Suppressor macrophage treated with lipopolysaccharide for 4 hours (primary cell): ENCODE measurements at regions not wholly inside any gene's neighbourhood (a gene's known extent, or its start where the extent isn't known, plus 50 kb on each side); places are given as distances from the start of the nearest gene placed in this dataset.
A peak's percentile ranks its signal among the peaks of the same experiment; 100 is the strongest.

Experiments used
- DNase-seq: peaks from one replicate; pipeline ENCODE4 v3.0.0-alpha.2; 2020

DNA sequence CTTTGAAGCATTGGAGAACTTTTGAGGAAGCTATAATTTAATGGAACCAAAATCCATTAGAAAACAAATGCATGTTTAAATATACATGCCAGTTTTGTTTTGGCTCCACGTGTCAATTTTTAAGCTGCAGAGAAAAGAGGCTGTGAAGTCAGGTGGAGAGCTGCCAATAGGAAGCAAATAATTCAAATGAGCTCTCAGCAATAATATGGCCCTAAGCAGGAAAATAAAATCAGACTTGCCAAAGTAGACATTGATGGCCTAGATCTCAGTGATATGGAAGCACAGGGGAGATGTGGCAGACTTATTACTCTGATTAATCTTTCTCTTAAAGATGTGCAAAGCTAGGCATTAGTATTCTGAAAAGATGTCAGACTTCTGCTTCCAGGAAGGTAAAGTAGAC, 769.8 kb upstream of the NDST4 start:
- DNase-seq = no peak

DNA sequence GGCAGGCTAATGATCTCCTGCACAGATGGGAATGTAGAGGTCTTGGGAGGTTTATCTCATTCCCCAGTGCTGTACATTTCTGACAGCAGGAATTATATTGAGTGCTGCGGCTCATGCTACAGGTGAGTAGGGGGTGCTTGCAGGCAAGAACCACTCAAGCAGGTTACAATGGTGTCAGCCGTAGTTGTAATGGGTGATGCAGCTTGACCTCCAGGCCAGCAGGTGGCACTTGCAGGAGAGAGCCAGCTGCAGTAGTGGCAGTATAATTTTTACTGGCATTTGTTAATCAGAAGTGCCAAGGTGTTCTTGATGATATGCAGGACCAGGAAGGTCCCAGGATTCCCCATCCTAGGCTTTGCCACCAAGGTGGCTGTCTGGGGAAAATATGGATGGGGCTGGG, 759.6 kb upstream of the NDST4 start:
- DNase-seq = no peak

DNA sequence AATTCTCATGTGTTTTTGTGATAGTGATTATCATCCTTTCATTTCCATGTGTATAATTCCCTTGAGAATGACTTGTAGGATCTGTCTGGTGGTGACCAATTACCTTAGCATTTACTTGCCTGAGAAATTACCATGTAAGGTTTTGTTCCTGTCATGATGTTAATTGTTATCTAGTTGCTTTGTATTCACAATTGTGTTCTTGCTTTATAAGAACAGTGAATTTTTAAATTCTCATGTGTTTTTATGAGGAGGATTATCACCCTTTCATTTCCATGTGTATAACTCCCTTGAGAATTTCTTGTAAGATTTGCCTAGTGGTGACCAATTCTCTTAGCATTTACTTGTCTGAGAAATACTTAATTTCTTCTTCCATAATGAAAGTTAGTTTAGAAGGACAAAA, 758.2 kb upstream of the NDST4 start:
- DNase-seq = no peak

DNA sequence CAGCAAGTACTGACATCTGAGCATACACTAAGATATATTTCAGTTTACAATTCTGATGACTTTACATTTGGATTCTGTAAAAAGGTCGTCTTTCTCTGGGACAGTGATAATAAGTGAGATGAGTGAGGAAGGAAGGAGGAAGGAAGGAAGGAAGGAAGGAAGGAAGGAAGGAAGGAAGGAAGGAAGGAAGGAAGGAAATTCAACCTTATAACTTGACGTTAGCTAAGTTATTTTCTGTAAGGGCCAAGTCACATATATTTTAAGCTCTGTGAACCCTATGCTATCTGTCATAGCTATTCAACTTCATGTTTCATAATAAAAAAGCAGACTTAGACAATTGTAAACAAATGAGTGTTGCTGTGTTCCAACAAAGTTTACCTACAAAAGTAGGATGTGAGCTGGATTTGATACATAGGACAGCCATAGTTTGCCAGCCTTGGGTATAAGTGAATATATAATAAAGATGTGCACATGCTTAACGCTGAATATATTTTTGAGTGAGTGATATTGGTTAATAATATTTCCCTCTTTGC, 753.0 kb upstream of the NDST4 start:
- DNase-seq = no peak

DNA sequence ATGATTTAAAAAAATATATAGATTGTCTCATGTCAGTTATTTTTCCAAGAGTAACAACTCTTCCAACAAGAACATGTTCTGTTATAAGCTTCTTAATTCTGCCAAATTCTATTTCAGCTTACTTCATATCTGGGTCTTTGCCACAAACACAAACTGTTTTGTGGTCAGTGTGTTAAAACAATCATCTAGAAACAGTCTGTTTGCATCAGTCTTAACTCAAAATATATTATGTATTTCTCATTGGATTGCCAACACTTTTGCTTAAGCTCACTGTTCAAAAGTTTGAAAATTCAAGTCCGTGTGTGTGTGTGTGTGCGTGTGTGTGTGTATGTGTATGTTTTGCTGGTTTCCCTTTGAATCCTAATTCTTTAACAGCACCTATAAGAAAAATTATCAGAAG, 752.3 kb upstream of the NDST4 start:
- DNase-seq = no peak

DNA sequence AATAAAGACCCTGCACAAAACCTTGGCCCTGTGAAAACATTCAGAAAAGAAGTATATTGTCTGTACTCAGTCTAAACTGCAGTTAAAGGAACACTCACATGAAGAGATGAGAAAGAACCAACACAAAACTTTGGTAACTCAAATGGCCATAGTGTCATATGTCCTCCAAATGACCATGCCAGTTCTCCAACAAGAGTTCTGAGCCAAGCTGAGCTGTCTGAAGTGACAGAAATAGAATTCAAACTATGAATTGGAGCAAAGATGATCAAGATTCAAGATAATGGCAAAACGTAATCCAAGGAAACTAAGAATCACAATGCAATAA, 739.3 kb upstream of the NDST4 start:
- DNase-seq = no peak

DNA sequence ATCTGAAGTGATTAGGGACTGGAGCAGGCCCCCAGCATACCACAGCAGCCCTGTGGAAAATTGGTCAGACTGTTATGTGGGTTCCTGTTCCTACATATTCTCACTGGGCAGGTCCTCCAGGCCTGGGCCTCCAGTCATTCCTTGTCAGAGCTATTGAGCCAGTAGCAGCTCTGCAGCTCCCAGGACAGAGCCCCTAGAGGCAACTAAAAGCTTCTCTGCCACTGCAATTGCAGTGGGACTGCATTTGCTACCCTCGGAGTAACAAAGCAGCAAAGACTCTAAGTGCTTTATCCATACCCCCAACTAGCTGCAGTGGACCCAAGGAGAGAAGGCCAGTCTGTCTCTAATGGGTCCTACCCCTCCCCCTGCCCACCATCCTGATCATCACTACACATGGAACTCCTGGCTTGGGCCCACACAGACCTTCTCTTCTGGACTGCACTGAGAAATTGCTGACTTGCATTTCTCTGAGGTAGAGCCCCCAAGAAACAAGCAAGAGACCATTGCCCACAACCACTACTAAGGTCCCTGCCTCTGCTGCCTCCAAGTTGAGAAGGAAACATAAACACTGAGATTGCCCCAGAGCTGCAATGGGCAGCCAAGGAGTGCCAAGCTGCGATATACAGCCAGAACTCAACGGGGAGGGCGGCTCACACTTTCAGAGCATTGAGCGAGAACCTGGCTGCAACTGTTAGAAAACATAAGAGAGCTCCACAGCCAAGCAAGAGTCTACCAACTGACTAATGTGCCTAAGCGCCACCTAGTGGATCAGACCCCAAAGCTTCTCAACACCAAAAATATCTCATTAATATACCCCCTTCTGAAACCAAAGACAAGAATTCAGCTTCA, 738.7 kb upstream of the NDST4 start:
- peak; percentile 61 for DNase-seq

DNA sequence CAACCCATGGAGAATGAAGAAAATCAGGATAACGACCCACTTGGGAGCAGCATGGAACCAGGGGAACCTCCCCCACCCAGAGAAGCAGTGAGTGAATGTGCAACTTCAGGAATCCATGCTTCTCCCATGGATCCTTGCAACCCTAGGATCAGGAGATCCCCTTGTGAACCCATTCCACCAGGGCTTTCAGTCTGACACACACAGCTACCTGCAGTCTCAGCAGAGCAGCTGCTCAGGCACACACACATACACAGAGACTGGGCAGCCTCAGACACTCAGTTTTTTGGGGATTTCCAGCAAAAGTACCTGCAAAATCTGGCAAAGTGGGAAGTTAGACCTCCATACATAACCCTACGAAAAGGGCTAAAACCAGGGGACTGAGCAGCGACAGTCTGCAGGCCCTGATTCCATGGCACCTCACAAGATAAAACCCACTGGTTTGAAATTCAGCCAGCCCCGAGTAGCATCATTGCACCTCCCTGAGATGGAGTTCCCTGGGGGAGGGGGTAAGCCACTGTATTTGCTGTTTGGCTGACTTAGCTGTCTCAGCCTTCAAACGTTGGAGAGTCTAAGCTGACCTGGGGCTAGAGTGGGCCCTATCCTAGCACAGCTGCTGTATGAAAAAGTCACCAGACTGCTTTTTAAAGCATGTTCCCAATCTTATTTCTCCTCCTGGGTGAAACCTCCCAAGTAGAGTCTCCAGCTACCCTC, 737.5 kb upstream of the NDST4 start:
- DNase-seq = no peak

DNA sequence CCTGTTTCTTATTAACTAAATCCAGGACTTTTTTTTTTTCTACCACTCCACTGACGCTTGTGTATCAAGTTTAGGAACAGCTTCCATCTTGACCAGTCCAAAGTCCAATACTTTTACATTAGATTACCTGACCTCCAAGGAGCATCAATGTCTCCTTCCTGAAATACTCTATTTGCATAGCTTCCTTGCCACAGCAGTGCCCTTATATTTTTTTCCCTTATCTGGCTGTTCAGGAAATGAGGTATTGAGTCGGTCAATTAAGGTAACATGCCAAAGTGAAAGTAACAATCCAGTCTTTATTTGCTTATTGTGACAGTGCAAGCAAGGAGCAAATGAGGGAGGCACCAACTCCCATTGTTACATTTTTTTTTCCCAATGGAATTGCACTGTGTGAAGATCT, 730.8 kb upstream of the NDST4 start:
- no peak for DNase-seq

DNA sequence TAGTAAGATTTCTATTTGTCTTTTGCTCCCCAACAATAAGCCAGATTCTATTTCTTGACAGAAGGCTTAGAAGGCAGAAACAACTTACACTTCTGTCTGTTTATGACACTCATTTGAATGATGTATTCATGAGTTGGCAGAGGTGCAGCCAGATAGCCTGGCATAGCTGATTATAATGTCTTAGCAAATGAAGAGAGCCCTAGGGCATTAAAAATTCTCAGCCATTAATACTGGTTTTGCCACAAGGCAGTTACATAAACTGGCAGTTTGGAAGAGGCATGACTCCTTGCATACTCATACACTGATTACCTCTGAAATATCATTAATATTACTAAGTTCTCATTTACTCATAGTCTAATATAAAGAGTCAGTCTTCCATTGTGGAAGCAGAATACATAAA, 728.5 kb upstream of the NDST4 start:
- no peak for DNase-seq

DNA sequence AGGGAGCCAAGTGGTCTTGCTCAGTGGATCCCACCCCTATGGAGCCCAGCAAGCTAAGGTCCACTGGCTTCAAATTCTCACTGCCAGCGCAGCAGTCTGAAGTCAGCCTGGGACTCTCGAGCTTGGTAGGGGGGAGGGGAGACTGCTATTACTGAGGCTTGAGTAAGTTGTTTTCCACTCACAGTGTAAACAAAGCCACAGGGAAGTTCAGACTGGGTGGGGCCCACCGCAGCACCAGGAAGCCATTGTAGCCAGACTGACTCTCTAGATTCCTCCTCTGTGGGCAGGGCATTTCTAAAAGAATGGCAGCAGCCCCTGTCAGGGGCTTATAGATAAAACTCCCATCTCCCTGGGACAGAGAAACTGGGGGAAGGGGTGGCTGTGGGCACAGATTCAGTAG, 721.0 kb upstream of the NDST4 start:
- DNase-seq = no peak

DNA sequence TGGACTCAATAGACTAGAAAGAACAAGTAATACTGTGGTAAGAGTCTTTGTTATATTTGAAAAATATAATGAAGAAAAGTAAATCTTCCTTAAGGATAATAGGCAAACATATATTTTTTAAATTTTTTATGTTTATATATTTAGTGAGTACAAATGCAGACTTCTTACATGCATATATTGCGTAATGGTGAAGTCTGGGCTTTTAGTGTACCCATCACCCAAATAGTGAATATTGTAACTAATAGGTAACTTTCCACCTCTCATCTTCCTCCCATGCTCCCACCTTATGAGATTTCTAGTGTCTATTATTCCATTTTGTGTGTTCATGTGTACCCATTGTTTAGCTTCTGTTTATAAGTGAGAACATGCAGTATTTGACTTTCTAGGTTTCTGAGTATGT, 711.2 kb upstream of the NDST4 start:
- no peak for DNase-seq

DNA sequence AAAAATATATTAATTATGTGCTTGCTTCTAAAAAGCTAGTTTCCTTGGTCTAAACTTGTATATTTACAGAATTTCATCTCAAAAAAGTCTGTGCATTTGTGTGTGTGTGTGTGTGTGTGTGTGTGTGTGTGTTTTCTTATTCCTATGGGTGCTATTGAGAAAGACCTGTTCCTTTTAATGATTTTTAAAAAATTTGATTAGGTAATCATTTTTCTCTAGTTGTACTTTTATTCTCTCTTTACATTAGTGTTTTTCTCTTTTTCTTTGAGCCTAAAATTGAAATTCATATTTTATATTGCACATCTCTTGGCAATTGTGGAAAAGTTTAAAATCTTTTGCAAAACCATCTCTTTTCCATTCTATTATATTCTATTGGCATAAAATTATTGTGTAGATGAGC, 690.4 kb upstream of the NDST4 start:
- DNase-seq = no peak

DNA sequence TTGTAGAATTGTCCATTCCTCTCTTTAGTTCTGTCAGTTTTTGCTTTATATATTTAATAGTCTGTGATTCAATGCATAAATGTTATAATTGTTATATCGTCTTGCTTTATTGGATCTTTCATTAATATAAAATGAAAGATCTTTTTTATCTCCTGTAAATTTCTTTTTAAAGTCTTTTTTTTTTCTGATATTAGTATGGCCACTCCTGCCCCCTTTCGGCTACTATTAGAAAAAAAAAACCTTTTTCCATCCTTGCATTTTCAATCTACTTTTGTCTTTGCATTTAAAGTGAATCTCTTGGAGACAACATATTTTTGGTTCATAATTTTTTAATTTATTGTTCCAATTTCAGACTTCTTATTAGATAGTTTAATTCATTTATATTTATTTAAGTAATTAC, 677.4 kb upstream of the NDST4 start:
- no peak for DNase-seq

DNA sequence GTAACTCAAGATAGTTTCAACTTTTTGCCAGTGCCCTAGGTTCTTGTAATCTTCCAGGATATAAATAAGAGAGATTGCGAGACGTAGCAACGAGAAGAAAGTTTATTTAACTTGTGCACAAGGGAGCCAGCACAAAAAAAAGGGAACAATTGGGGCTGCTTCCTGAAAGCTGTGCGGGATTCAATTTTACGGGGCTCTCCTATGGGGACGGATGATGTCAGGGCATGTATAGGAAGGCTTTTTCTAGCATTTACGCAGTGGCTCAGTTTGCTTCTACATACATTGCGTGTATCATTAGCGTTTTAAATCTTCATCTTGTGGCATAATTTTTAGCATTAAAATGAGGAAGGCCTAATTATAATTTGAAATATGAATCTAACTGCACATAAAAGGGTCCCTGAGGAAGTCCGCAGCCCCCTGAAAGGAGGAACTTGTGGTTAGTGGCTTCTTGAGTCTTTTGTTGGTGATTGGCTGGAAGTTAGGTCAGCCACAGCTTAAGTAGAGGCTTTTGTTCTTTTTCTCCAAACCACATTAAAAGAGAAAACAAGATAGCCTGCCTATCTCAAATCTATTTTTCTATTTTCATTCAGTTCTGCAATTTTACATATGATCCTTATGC, 668.2 kb upstream of the NDST4 start:
- DNase-seq = peak; percentile 55

DNA sequence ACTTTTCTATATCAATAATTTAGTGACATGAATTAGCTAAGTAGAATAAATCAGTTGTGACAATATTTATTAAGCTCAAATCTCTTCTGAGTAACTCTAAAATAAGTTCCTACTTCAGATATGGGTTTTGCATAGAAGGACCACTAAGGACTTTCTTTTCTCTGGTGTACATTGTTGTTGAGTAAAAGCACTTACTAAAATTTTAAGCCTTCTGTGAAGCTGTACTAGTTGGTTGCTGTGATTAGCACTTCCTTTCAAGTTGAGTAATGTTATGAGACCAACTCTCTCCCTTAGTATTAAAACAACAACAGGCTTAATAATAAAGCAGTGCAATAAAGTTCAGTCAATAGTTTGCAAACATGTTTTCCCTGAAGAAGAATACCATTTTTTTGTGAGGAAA, 667.4 kb upstream of the NDST4 start:
- DNase-seq = no peak

DNA sequence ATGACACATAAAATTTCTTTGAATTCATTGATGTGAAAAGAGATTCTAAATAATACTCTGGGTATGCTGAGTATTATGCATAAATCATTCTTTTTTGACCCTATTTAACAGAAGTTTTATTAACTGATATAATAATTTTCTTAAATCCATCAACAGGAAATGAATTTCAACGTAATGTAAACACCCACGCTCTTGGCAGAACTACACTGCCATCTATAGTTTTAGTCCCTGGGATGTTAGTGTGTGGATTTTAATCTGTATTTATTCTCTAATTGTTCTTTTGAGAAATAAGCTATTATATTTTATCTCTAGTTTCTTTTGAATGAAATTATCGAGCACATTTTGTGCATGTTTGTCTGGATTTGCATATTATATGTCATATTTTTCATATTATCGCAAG, 666.8 kb upstream of the NDST4 start:
- no peak for DNase-seq

DNA sequence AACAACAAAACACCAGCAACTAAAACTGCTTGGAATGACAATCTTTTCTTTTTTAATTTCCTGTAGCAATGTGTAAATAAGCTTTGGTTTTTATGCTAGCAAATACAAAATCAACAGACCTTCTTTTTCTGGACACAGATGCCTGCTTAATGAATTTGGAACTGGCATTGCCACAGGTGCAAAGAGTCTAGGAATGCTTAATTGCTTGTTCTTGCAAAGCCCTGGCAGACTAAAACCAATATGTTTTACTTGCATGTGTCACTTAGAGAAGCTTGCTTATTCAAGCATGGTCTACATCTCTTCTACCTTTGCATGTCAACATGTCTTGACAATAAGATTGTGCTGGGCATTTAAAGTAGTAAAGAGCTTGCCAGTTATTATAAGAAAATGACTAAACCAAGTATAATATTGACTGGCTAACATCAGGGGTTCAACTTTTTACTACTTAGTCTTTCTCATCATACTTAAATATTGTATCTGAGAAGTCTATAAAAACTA, 656.7 kb upstream of the NDST4 start:
- DNase-seq = no peak

DNA sequence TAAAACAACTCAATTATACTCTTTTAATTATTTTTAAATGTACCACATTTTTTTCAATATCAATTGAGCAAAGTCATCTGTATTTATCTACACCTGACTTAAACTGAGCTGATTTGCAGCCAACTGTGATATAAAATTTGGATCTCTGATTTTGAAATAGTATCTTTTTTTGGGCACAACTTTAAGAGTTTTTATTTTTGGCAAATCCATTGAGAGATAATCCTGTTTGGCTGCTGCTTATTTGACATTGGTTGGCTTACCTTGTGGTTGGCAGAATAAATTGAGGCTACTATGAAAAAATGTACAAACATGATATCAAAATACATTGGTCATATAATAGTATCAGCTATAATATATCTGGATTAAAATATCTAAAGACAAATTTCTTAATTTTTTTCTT, 656.0 kb upstream of the NDST4 start:
- DNase-seq = no peak

DNA sequence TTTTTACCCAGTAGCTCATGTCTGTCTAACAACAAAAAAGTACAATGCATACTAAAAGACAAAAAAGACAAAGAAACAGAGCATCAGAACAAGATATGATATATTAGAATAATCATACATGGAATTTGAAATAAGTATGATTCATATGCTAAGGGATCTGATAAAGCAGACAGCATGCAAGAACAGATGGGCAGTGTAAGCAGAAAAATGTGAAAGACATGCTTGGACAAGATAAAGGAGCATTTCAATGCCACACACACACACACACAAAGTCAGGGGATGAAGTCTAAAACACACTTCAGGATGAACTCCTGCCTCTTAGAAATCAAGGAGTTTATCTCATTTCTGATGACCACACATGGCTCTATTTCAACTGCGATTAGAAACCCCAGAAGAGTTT, 649.6 kb upstream of the NDST4 start:
- no peak for DNase-seq

DNA sequence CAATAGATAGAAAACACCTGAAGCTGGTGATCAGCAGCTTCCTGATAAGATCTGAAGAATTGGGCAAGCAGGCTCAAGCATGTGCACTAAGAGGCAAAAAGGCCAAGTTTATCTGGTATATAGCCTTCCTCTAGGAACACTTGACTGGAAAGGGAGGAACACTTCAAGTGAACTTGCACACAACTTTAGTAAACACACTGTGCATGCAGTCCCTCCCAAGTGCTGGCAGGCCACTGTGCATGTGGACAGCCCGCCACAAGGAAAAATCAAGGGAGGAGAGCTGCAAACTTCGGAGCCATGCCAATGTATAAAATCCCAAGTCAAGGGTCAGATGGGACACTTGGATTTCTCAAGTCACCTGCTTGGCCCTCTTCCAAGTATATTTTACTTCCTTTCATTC, 645.8 kb upstream of the NDST4 start:
- DNase-seq = no peak

DNA sequence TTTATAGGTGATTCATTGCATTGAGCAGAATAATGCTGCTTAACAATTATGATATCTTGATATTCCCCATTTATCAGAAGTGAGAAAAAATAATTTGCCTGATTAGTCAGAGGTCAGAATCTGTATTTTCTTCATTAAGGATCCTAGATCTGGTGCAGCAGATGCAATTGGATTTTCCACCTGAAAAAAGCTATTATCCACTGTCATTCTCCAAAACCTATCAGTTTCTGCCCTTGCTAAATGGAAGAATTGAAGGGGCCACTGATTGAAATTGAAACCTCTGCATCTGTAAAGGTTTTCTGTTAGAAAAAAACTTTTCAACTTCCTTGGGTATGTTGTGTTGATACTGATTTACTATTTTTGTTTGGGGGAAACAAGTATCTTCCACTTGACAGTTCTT, 636.0 kb upstream of the NDST4 start:
- DNase-seq = no peak

DNA sequence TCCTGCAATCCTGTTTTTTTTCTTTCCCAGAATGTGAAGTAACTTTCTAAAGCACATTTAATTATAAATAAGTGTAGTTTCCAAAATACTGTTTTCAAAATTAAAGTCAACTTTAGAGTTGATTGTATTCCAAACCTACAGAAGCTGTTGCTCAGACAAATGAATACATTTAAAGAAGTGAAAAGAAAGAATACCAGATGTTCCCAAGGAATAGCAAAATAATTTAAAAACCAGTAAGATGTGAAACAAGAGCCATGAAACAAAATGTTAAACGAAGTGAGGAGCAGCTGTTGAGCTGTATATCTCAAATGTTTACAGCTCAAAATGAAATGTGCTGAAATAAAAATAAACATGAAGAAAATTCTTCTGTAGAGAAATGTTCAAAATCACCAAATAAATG, 627.4 kb upstream of the NDST4 start:
- no peak for DNase-seq

DNA sequence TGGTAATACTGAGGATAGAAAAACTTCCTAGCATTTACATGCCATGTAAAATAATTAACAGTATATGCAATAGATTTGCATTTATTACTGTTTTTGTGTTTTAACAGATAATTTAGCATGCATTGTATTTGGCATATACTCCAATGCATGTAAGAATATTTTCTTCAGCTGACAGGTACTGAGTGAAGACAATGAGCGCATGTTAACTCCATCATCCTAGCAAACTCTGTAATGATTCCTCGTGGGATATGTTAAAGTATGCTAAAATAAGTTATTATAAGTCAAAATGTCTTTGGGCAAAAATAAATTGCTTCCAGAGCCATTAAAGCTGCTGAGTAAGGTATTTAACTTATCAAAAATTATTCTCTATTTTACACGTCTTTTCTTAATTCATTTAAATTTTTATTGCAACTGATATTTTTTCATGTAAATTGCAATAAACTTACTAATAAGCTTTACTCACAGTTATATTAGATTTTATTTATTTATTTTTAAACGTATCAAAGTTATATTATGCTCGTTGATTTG, 616.4 kb upstream of the NDST4 start:
- no peak for DNase-seq
